ENCODE measurements at regions not wholly inside any gene's neighbourhood (a gene's known extent, or its start where the extent isn't known, plus 50 kb on each side); places are given as distances from the start of the nearest gene placed in this dataset.

DNA sequence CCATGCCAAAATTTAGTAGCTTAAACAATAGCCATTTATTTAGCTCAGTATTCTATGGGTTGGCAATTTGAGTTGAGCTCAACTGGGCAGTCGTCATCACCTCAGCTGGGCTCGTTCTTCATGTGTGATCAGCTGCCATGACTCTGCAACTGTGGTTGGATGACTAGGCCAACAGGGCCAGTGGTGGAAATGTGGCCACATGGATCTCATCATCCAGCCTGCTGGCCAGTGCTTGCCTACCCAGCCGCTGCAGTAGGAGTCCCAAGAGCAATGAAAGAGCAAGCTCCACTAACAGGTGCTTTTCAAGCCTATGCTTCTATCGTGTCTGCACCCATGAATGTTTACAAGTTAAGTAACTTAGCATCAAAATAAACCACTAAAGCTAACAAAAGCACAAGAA is 158.0 kb downstream of the ATPSCKMT start:
- peaks cover 37 to 41% of the 10 kb centered on the region in 2 experiments for H3K9me3 Mint-ChIP-seq
- Histone ChIP-seq H2BK15ac (ENCODE audit: low read depth, low read length) (no peak overlapping the region), H3K18ac (ENCODE audit: insufficient read length, low read depth, low read length) (no peak overlapping the region), H2AK5ac (ENCODE audit: insufficient read length, low read length) (no peak overlapping the region), H4K8ac (replicated peaks; ENCODE audit: insufficient read length, low read depth, low read length) (no peak overlapping the region), H3K56ac (ENCODE audit: insufficient read length, low read depth, low read length) (no peak overlapping the region), H2BK5ac (ENCODE audit: insufficient read length, low read length) (no peak overlapping the region), H3K23me2 (ENCODE audit: insufficient read length, low read depth, low read length, poor library complexity, severe bottlenecking) (no peaks in the 10 kb centered on the region), H2BK20ac (ENCODE audit: low read depth, low read length, poor library complexity, severe bottlenecking) (no peak overlapping the region), H3K23ac (ENCODE audit: insufficient read length, low read depth, low read length) (no peak overlapping the region), H3K4me1 (ENCODE audit: insufficient read depth, low read length) (peaks cover 2% of the 10 kb centered on the region; the same call in 1 of the 2 replicates), H3T11ph (ENCODE audit: low read length) (no peak overlapping the region), H3K9ac (ENCODE audit: extremely low read depth, insufficient read length, low read length) (no peak overlapping the region), H4K91ac (ENCODE audit: insufficient read length, low read depth, low read length) (no peak overlapping the region), H2BK120ac (ENCODE audit: low read depth, low read length, poor library complexity, severe bottlenecking) (no peak overlapping the region), H2BK12ac (ENCODE audit: insufficient read length, low read depth, low read length) (no peak overlapping the region), H3K27ac (ENCODE audit: insufficient read length, low read depth, low read length) (no peak overlapping the region), H3K4ac (ENCODE audit: low read depth, low read length) (no peak overlapping the region), H3K79me2 (ENCODE audit: insufficient read depth, low read length) (no peaks in the 10 kb centered on the region), H4K20me1 (ENCODE audit: control insufficient read depth, insufficient read depth, insufficient read length) (no peaks in the 10 kb centered on the region), H3K14ac (ENCODE audit: insufficient read depth, low read length) (no peak overlapping the region), H3K9me3 (ENCODE audit: control insufficient read depth, low read depth, low read length) (no peaks in the 10 kb centered on the region), H4K5ac (ENCODE audit: insufficient read length, low read depth, low read length) (no peak overlapping the region), H2AFZ (ENCODE audit: low read length) (no peak overlapping the region), H3K4me2 (ENCODE audit: insufficient read depth, insufficient read length, low read length) (no peak overlapping the region), H3K79me1 (ENCODE audit: insufficient read depth, low read depth, low read length, poor library complexity, severe bottlenecking) (no peaks in the 10 kb centered on the region), H3K27me3 (ENCODE audit: insufficient read depth, low read length) (no peaks in the 10 kb centered on the region)
- no peak overlapping the region for H3K27ac Mint-ChIP-seq
- TF ChIP-seq, protein P1, sequence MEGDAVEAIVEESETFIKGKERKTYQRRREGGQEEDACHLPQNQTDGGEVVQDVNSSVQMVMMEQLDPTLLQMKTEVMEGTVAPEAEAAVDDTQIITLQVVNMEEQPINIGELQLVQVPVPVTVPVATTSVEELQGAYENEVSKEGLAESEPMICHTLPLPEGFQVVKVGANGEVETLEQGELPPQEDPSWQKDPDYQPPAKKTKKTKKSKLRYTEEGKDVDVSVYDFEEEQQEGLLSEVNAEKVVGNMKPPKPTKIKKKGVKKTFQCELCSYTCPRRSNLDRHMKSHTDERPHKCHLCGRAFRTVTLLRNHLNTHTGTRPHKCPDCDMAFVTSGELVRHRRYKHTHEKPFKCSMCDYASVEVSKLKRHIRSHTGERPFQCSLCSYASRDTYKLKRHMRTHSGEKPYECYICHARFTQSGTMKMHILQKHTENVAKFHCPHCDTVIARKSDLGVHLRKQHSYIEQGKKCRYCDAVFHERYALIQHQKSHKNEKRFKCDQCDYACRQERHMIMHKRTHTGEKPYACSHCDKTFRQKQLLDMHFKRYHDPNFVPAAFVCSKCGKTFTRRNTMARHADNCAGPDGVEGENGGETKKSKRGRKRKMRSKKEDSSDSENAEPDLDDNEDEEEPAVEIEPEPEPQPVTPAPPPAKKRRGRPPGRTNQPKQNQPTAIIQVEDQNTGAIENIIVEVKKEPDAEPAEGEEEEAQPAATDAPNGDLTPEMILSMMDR (conservative IDR thresholded peaks at IDR 0.05) = no peak
- H3K27me3 Mint-ChIP-seq (ENCODE audit: low read depth) = peaks cover 2% of the 10 kb centered on the region
- peak; percentile 39 for DNase-seq
- H3K36me3 Mint-ChIP-seq (ENCODE audit: insufficient read depth in 1 of 3, low read depth in 3 of 3) = peaks cover 32 to 50% (median 42%) of the 10 kb centered on the region in 3 experiments
- H3K4me3 Mint-ChIP-seq = no peak overlapping the region
- WGBS (ENCODE audit: extremely low coverage, insufficient read length, low lambda C conversion rate) = no CpG with 5 or more reads among the region's 4 CpGs
- H3K4me1 Mint-ChIP-seq = peaks cover 6 to 14% of the 10 kb centered on the region in 2 experiments
